ENCODE measurements at regions not wholly inside any gene's neighbourhood (a gene's known extent, or its start where the extent isn't known, plus 50 kb on each side); places are given as distances from the start of the nearest gene placed in this dataset.

- TF ChIP-seq ESRRA (CRISPR knock-in tag; IDR thresholded peaks at IDR 0.05; ENCODE audit: borderline replicate concordance) = no peak
- no peak for TF ChIP-seq CTCF (IDR thresholded peaks at IDR 0.05)
- TF ChIP-seq, protein P1, sequence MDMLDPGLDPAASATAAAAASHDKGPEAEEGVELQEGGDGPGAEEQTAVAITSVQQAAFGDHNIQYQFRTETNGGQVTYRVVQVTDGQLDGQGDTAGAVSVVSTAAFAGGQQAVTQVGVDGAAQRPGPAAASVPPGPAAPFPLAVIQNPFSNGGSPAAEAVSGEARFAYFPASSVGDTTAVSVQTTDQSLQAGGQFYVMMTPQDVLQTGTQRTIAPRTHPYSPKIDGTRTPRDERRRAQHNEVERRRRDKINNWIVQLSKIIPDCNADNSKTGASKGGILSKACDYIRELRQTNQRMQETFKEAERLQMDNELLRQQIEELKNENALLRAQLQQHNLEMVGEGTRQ (CRISPR knock-in tag; IDR thresholded peaks at IDR 0.05) = no peak
- no peak for TF ChIP-seq AFF4 (CRISPR knock-in tag; IDR thresholded peaks at IDR 0.05; ENCODE audit: borderline replicate concordance)
- no peak for TF ChIP-seq ZNF121 (CRISPR knock-in tag; IDR thresholded peaks at IDR 0.05)
- TF ChIP-seq ELF4 (CRISPR knock-in tag; IDR thresholded peaks at IDR 0.05; ENCODE audit: low read depth) = no peak
- TF ChIP-seq, protein P2, sequence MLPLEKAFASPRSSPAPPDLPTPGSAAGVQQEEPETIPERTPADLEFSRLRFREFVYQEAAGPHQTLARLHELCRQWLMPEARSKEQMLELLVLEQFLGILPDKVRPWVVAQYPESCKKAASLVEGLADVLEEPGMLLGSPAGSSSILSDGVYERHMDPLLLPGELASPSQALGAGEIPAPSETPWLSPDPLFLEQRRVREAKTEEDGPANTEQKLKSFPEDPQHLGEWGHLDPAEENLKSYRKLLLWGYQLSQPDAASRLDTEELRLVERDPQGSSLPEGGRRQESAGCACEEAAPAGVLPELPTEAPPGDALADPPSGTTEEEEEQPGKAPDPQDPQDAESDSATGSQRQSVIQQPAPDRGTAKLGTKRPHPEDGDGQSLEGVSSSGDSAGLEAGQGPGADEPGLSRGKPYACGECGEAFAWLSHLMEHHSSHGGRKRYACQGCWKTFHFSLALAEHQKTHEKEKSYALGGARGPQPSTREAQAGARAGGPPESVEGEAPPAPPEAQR (CRISPR knock-in tag; IDR thresholded peaks at IDR 0.05) = no peak
These were observed 502.2 kb downstream of the MAFB start for GRCh38 chr20:40186826-40187225.

All from WTC11 (cell line).